Glutamatergic neuron (in vitro differentiated cells): ENCODE measurements at regions not wholly inside any gene's neighbourhood (a gene's known extent, or its start where the extent isn't known, plus 50 kb on each side); places are given as distances from the start of the nearest gene placed in this dataset.
A peak's percentile ranks its signal among the peaks of the same experiment; 100 is the strongest.
"Not testable (repeated sequence)": the region's sequence is repeated elsewhere in the genome, so short reads cannot be mapped to it uniquely, and the experiment has no call there.

Source experiments
- DNase-seq: peaks from one replicate; pipeline ENCODE4 v3.0.0; 2022
- H3K27ac Mint-ChIP-seq: one replicate; pipeline ENCODE4 v1.8.0; 2020; ENCODE audit warnings: mild to moderate bottlenecking, mixed read lengths, inconsistent platforms; ENCODE audit not compliant: unreplicated experiment
- H3K27me3 Mint-ChIP-seq: one replicate; pipeline ENCODE4 v1.8.0; 2020; ENCODE audit warnings: mild to moderate bottlenecking, moderate library complexity, mixed read lengths, inconsistent platforms; ENCODE audit not compliant: unreplicated experiment
- H3K36me3 Mint-ChIP-seq: one replicate; pipeline ENCODE4 v1.8.0; 2020; ENCODE audit warnings: mild to moderate bottlenecking, mixed read lengths, inconsistent platforms; ENCODE audit not compliant: unreplicated experiment
- H3K4me1 Mint-ChIP-seq: one replicate; pipeline ENCODE4 v1.8.0; 2020; ENCODE audit warnings: mild to moderate bottlenecking, low read depth, mixed read lengths, inconsistent platforms; ENCODE audit not compliant: unreplicated experiment
- H3K4me3 Mint-ChIP-seq: one replicate; pipeline ENCODE4 v1.8.0; 2020; ENCODE audit warnings: mild to moderate bottlenecking, mixed read lengths, inconsistent platforms; ENCODE audit not compliant: unreplicated experiment
- H3K9me3 Mint-ChIP-seq: one replicate; pipeline ENCODE4 v1.8.0; 2020; ENCODE audit warnings: mild to moderate bottlenecking, moderate library complexity, mixed read lengths, inconsistent platforms; ENCODE audit not compliant: unreplicated experiment
- TF ChIP-seq, protein P1 (sequence below): fragments of 200-600 bp; sonication (generic); IDR thresholded peaks from one replicate; pipeline ENCODE4 v1.5.0; 2021; ENCODE audit not compliant: partially characterized antibody, unreplicated experiment

DNA sequence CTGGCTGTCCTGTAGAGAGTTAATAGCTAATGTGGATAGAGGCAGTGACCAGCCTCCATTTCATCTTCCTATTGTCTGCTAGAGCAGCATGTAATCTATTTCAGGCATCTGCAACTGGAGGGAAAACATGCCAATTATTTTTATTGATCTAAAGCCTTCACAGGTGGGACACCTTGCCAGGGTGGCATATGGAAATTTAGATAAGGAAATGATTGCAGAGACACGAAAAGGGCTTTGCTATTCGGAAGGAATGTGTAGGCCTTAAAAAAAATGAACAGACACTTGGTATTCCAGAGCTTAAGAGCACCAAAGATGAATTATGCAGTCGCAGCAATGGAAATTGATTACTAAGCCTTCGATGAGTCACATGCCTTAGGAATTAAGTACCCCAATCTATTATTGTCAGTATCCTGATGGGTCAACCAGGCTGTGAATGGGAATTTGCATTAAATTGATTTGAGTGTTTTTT is 454.7 kb downstream of the SQOR start:
- H3K4me3 Mint-ChIP-seq: no peak overlapping the region
- no peaks in the 10 kb centered on the region for H3K27me3 Mint-ChIP-seq
- no peak for DNase-seq
- H3K36me3 Mint-ChIP-seq: no peaks in the 10 kb centered on the region
- TF ChIP-seq, protein P1, sequence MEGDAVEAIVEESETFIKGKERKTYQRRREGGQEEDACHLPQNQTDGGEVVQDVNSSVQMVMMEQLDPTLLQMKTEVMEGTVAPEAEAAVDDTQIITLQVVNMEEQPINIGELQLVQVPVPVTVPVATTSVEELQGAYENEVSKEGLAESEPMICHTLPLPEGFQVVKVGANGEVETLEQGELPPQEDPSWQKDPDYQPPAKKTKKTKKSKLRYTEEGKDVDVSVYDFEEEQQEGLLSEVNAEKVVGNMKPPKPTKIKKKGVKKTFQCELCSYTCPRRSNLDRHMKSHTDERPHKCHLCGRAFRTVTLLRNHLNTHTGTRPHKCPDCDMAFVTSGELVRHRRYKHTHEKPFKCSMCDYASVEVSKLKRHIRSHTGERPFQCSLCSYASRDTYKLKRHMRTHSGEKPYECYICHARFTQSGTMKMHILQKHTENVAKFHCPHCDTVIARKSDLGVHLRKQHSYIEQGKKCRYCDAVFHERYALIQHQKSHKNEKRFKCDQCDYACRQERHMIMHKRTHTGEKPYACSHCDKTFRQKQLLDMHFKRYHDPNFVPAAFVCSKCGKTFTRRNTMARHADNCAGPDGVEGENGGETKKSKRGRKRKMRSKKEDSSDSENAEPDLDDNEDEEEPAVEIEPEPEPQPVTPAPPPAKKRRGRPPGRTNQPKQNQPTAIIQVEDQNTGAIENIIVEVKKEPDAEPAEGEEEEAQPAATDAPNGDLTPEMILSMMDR: no peak
- H3K9me3 Mint-ChIP-seq: no peaks in the 10 kb centered on the region
- peaks cover 15% of the 10 kb centered on the region for H3K4me1 Mint-ChIP-seq
- H3K27ac Mint-ChIP-seq: no peak overlapping the region

DNA sequence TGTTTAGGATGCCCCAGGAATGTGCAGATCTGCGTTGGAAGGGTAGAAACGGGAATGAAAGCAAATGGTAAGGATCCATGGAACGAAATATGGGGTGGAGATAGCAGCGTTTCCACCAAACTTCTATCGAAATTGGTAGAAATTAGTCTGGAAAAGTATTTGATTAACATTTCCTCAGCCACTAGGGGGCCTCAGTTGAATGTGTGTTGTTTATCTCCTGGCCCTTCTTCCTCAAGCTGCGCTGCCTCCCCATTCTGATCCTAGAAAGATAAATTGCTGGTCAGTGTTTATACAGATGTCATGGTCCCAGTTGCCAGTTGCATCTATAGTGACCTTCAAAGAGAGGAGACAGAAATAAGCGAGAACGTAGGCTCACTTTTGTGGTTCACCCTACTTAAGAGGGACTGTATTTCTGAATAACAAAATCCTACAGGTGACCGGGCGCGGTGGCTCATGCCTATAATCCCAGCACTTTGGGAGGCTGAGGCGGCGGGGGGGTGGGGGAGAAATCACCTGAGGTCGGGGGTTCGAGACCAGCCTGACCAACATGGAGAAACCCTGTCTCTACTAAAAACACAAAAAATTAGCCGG is 457.1 kb downstream of the SQOR start:
- Mint-ChIP-seq H3K27me3 (no peaks in the 10 kb centered on the region), H3K4me1 (peaks cover 15% of the 10 kb centered on the region), H3K4me3 (no peak overlapping the region), H3K36me3 (no peaks in the 10 kb centered on the region), H3K27ac (no peak overlapping the region), H3K9me3 (no peaks in the 10 kb centered on the region)
- DNase-seq: no peak
- TF ChIP-seq, protein P1: peak; percentile 90

DNA sequence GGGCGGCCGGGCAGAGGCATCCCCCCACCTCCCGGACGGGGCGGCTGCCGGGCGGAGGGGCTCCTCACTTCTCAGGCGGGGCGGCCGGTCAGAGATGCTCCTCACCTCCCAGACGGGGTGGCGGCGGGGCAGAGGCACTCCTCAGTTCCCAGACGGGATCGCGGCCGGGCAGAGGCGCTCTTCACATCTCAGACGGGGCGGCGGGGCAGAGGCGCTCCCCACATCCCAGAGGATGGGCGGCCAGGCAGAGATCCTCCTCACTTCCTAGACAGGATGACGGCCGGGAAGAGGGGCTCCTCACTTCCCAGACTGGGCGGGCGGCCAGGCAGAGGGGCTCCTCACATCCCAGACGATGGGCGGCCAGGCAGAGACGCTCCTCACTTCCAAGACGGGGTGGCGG is 463.2 kb downstream of the SQOR start:
- not testable (repeated sequence) for H3K9me3 Mint-ChIP-seq, H3K27ac Mint-ChIP-seq, H3K27me3 Mint-ChIP-seq, H3K4me3 Mint-ChIP-seq, H3K4me1 Mint-ChIP-seq, DNase-seq
- H3K36me3 Mint-ChIP-seq: peaks cover 11% of the 10 kb centered on the region

DNA sequence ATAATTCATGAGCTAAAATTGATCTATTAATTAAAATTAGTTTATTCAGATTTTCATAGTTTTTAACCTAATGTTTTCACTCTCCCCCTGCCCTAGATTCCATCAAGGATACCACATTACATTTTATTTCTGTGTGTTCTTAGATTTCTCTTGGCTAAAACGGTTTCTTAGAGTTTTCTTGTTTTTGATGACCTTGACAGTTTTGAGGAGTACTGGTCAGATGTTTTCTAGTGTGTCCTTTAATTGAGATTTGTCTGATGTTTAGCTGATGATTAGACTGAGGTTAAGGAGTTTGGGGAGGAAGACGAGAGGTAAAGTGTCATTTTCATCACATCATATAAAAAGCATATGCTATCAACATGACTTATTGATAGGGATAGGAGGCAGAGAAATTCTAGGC is 475.9 kb downstream of the SQOR start:
- Mint-ChIP-seq H3K9me3 (no peaks in the 10 kb centered on the region), H3K4me1 (no peaks in the 10 kb centered on the region), H3K27ac (no peak overlapping the region), H3K27me3 (no peaks in the 10 kb centered on the region), H3K4me3 (no peak overlapping the region), H3K36me3 (no peaks in the 10 kb centered on the region)
- TF ChIP-seq, protein P1: no peak
- DNase-seq: no peak

DNA sequence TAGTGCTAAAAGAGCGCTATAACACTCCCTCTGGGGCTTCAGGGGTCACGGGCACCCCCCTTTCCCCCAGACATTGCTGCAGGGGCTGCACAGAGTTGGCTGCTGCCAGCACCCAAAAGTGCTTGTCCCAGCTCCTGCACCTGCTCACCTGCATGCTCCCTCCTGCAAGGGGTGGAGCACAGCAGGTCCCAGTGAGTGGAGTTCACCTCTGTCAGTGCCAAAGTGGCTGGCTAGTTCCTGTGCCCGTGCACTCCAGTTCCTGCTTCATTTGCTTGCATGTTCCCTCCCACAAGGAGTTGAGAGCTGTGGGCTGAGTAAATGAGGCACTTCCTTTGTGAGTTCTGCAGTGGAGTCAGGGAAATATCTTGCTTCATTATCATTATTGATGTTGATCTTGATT is 476.9 kb downstream of the SQOR start:
- no peak for DNase-seq
- H3K36me3 Mint-ChIP-seq: no peaks in the 10 kb centered on the region
- H3K9me3 Mint-ChIP-seq: no peaks in the 10 kb centered on the region
- no peak overlapping the region for H3K4me3 Mint-ChIP-seq
- no peaks in the 10 kb centered on the region for H3K4me1 Mint-ChIP-seq
- H3K27me3 Mint-ChIP-seq: peaks cover 3% of the 10 kb centered on the region
- TF ChIP-seq, protein P1: no peak
- no peak overlapping the region for H3K27ac Mint-ChIP-seq
